ENCODE measurements at regions not wholly inside any gene's neighbourhood (a gene's known extent, or its start where the extent isn't known, plus 50 kb on each side); places are given as distances from the start of the nearest gene placed in this dataset.

DNA sequence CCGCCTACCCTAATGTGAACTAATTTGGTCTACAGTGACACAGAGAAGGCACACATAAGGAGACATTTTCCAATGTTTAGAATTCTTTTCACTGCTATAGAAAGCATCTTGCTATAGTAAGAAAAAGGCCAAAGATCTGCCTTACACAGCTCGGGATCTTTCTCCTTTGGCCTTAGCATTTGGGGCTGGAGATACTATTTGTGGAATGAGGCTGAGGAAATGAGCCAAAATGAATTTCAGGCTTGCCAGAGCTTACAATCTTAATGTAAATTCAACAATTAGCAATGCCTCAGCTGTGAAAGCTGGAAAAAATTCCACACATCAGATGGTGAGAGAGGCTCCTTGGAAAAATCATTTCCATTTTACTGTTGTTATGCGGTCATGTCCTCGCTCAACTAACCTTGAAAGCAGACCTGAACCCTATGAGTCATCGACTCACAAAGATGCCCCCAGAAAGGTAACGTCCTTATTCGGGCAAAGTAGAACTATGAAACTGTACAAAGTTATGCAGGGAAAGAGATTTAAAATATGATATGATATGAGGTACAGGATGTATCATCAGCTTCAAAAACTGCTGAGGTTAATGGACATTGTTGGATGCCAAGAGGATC lies 324.5 kb upstream of the NBEA start:
- H3K27ac Mint-ChIP-seq = no peak overlapping the region
- H3K4me1 Mint-ChIP-seq = no peaks in the 10 kb centered on the region

DNA sequence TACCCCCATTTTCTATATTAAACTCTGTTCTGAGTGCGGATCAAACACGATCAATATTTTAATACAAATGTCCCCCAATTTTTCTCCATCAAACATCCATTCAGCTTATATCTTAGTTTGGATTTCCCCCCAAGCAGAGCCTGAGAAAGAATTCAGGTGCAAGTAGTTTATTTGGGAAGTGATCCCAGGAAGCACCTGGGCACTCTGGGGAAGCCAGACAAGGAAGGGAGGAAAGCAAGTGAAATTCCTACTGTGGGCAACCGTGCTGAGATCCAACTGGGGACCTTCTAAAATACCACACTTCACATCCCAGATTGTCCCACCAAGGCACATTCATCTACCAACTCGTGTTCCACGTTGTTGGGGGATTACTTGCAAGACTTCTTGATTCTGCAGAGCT lies 323.4 kb upstream of the NBEA start:
- H3K27ac Mint-ChIP-seq = no peak overlapping the region
- no peaks in the 10 kb centered on the region for H3K36me3 Mint-ChIP-seq
- H3K9me3 Mint-ChIP-seq = peaks cover 1% of the 10 kb centered on the region
- no peaks in the 10 kb centered on the region for H3K27me3 Mint-ChIP-seq
- DNase-seq = no peak
- H3K4me3 Mint-ChIP-seq = no peak overlapping the region
- no peaks in the 10 kb centered on the region for H3K4me1 Mint-ChIP-seq

More for the DNA sequence above, 324.5 kb upstream of the NBEA start:
- Mint-ChIP-seq H3K9me3 (peaks cover 1% of the 10 kb centered on the region), H3K36me3 (no peaks in the 10 kb centered on the region), H3K4me3 (no peak overlapping the region), H3K27me3 (no peaks in the 10 kb centered on the region)
- no peak for DNase-seq

DNA sequence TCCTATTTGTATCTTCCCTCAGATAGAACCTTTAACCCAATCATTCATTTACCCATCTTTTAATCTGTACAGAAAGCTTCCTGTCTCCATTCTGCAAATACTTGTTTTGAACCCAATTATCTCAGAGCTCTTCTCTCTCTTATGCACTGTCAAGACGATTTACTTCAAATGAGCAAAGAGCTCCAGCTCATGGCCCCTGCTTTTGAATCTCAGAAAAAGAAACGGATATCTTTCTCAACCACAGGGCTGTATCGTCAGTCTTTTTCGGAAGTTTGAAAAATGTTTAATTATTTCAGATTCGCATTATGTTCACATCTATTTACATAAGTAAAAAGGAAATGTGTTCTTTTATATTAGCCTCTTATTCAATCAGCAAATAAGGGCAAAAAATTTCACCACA lies 322.7 kb upstream of the NBEA start:
- Mint-ChIP-seq H3K27me3 (no peaks in the 10 kb centered on the region), H3K36me3 (no peaks in the 10 kb centered on the region), H3K4me3 (no peak overlapping the region), H3K4me1 (no peaks in the 10 kb centered on the region), H3K9me3 (no peaks in the 10 kb centered on the region), H3K27ac (no peak overlapping the region)
- DNase-seq = no peak

DNA sequence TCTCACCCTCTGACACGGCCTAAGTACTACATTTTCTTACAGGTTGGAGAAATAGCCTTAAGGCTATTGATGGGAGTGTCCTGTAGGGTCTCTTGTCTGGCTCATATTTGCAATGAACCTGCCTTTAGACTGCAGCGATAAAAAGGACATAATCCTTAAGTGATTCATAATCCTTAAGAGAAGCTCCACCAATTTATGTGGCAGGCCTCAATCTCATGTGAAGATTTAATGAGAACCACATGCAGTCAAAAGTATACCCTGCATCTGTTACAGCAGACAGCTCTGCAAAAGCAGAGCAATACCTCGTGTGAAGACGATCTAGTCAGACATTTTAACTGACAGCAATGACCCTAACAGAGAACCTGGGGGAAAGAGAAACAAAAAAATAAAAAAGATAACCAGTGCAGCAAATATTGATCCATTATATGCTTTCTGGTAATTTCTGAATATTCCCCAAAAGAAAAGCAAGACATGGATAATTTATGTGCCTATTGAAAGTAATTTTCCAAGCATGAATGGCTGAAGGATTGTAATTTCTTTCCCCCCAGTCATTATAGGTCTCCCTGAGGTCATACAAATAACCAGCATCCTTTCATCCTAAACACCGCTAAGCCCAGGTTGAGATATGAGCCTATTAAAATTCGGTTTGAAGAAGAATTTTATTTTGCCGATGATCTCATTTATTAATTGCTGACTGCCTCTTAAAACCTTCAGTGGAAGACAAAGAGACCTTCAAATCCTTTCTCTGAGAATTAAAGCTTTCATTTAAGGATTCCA lies 321.8 kb upstream of the NBEA start:
- no peaks in the 10 kb centered on the region for H3K4me1 Mint-ChIP-seq
- no peak overlapping the region for H3K4me3 Mint-ChIP-seq
- DNase-seq = no peak
- no peaks in the 10 kb centered on the region for H3K27me3 Mint-ChIP-seq
- H3K9me3 Mint-ChIP-seq = no peaks in the 10 kb centered on the region
- H3K36me3 Mint-ChIP-seq = no peaks in the 10 kb centered on the region
- no peak overlapping the region for H3K27ac Mint-ChIP-seq

DNA sequence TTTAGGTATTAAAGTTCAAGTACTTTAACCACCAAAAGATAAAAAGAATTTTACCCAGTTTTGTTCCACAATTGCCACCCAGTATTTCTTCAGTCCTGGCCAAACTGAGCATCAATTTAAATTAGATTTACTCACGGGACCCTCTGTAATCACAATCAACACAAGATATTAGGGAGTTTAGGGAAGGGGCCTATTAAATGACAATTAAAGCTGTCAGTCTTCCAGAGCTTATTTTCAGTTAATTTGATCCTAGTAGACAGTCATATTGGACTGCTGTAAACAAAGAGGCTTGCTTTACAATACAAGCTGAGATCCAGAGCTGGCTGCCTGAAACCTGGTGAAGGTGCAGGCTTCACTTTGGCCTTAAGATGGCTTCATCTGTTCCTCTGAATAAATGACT lies 321.2 kb upstream of the NBEA start:
- Mint-ChIP-seq H3K9me3 (no peaks in the 10 kb centered on the region), H3K4me1 (no peaks in the 10 kb centered on the region), H3K27me3 (no peaks in the 10 kb centered on the region), H3K4me3 (no peak overlapping the region), H3K27ac (no peak overlapping the region), H3K36me3 (no peaks in the 10 kb centered on the region)
- DNase-seq = no peak

DNA sequence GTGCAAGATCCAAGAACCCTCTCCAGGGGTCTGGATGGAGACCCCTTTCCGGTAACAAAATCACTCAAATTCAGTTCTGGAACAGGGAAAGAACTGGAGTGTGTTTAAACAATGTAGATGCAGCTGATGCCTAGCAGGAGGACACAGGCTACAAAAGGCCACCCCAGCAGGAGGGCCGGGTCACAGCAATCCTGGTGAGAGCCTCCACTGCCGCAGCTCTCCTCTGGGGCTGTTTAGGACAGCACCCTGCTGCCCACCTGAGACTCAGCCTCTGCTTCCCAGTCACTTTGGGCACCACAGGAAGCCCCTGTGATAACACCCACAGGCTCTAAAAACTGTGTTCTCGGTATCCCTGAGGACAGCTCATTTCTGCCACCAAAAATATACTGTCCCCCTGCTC lies 318.7 kb upstream of the NBEA start:
- Mint-ChIP-seq H3K36me3 (no peaks in the 10 kb centered on the region), H3K27me3 (peaks cover 7% of the 10 kb centered on the region), H3K9me3 (no peaks in the 10 kb centered on the region), H3K4me3 (no peak overlapping the region), H3K27ac (no peak overlapping the region), H3K4me1 (no peaks in the 10 kb centered on the region)
- DNase-seq = no peak

DNA sequence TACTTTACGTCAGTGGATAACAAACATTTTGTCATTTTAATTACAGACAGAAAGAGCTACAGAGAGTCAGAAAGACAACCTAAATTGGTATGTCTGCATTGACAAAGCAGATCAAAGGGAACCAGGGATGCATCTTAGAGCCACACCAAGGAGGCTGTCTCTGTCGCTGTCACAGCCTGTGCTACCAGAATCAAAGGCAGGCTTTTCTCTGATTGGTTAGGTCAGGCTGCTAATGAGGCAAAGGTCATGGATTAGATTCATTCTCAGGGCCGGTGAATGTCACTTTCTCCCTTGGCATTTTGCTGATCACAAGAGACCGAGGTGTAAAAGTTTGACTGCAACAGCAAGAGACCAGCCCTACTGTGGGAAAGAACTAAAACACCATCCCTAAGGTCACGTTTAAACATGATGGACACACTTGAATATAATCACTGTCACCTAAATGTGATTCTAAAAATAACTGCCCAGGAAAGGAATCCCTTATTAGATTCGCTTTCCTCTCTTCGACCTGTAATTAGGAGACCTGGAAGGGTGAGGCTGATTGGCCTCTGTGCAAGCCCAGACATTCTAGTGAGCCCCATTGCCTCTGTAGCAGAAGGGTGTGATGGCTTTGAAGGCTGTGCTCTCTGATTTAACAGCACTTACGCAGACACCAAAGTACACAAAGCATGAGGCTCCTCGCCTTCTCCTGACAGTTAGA lies 314.4 kb upstream of the NBEA start:
- no peak overlapping the region for H3K27ac Mint-ChIP-seq
- no peak for DNase-seq
- no peaks in the 10 kb centered on the region for H3K9me3 Mint-ChIP-seq
- no peak overlapping the region for H3K4me3 Mint-ChIP-seq
- no peaks in the 10 kb centered on the region for H3K4me1 Mint-ChIP-seq
- H3K27me3 Mint-ChIP-seq = peaks cover 11% of the 10 kb centered on the region
- H3K36me3 Mint-ChIP-seq = no peaks in the 10 kb centered on the region

DNA sequence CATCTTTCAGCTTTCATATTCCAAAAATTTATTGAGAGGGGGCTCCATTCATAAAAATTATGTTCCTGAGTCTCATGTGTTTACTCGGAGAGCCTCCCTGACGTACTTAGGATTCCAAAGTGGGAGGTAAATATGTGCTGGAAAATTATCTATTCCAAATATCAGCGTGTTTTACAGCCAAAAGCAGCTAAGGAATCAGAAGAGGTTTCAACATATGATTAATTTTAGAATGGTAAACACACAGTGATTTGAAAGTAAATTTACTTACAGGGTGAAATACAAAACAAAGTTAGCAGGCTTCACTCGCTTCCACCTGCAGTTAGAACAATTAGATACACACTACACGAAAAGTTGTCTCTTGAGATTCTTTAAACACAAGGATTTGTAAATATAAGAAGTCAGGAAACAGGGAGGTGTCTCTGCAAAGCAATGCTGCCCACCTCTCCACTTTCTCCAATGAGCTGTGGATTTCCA lies 313.8 kb upstream of the NBEA start:
- Mint-ChIP-seq H3K9me3 (no peaks in the 10 kb centered on the region), H3K27ac (no peak overlapping the region), H3K4me1 (no peaks in the 10 kb centered on the region), H3K36me3 (no peaks in the 10 kb centered on the region), H3K27me3 (peaks cover 11% of the 10 kb centered on the region), H3K4me3 (no peak overlapping the region)
- no peak for DNase-seq

DNA sequence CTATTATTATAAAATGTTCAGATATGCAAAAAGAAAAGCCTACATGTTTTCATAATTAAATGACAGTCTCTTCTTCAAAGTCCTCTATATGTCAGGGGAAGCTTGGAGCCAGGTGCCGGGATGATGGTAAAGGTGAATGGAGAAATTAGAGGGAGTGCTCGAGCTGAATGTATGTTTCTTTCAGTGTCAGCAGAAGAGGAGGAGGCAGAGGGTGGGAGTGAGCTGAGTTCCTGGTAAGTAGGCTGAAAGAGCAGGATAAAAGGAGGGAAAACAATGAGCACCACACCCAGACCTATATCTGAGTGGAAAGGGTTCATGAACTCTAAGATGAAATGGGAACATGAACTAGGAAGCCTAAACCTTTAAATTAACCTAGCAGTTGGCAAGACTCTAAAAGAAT lies 307.6 kb upstream of the NBEA start:
- no peak overlapping the region for H3K27ac Mint-ChIP-seq
- no peak for DNase-seq
- no peaks in the 10 kb centered on the region for H3K9me3 Mint-ChIP-seq
- no peak overlapping the region for H3K4me3 Mint-ChIP-seq
- peaks cover 2% of the 10 kb centered on the region for H3K27me3 Mint-ChIP-seq
- H3K4me1 Mint-ChIP-seq = no peaks in the 10 kb centered on the region
- H3K36me3 Mint-ChIP-seq = no peaks in the 10 kb centered on the region

DNA sequence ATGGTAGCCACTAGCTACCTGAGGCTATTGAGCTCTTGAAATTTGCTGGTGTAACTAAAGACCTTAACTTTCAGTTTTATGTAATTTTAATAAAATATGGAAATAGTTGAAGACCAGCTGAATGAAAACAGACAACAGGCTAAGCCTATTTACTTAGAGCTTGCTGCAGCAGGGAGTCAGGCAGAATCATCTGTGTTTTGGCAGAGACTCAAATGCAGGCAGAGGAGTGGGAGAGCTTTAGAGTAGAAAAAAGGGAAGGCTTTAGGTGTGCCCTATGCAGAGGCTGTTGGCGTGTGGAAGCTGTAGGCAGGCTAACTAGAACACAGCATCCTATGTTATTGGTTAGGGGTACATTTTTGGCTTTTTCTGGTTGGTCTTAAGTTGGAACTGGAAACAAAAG lies 304.9 kb upstream of the NBEA start:
- no peak for DNase-seq
- H3K27ac Mint-ChIP-seq = no peak overlapping the region
- no peaks in the 10 kb centered on the region for H3K9me3 Mint-ChIP-seq
- no peaks in the 10 kb centered on the region for H3K4me1 Mint-ChIP-seq
- H3K27me3 Mint-ChIP-seq = peaks cover 6% of the 10 kb centered on the region
- H3K4me3 Mint-ChIP-seq = no peak overlapping the region
- H3K36me3 Mint-ChIP-seq = no peaks in the 10 kb centered on the region

DNA sequence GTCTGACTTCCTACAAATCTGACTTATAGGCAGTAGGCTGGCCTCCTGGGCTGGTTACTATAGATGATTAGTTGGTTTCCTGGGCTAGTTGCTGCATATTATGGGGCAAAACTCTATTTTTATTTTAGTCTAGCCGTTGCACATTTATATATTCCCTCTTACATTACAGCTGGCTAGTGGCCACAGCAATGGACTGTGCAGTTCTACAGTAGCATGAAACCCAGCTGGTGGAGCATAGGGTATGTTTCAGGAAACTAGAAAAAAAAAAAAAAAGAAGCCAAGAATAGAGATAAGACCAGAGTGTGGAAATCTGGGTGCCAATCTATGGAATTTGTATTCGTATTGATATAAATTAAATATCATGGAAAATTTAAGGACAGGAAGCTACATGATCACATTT lies 304.4 kb upstream of the NBEA start:
- Mint-ChIP-seq H3K27me3 (peaks cover 6% of the 10 kb centered on the region), H3K4me1 (no peaks in the 10 kb centered on the region), H3K27ac (no peak overlapping the region), H3K9me3 (no peaks in the 10 kb centered on the region), H3K4me3 (no peak overlapping the region), H3K36me3 (no peaks in the 10 kb centered on the region)
- no peak for DNase-seq

DNA sequence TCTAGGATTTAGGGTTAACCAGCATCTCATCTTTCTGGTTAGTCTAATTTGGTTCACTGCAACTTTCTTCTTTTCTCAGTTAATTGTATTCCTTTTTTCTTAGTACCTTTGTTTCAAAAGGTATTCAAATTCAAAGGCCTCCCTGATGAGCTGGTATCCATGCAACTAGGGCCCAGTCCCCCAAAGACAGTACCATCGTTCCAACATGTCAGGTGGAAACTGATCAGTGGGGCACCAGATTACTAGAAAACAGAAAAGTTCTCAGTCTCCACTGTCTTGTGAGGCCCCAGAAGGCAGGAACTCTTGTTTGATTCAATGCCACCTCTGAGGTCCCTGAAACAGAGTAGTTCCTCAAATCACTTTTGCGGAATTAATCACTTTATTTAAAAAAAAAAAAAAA lies 303.2 kb upstream of the NBEA start:
- no peak for DNase-seq
- Mint-ChIP-seq H3K27me3 (peaks cover 6% of the 10 kb centered on the region), H3K27ac (no peak overlapping the region), H3K4me1 (no peaks in the 10 kb centered on the region), H3K36me3 (no peaks in the 10 kb centered on the region), H3K9me3 (no peaks in the 10 kb centered on the region), H3K4me3 (no peak overlapping the region)

DNA sequence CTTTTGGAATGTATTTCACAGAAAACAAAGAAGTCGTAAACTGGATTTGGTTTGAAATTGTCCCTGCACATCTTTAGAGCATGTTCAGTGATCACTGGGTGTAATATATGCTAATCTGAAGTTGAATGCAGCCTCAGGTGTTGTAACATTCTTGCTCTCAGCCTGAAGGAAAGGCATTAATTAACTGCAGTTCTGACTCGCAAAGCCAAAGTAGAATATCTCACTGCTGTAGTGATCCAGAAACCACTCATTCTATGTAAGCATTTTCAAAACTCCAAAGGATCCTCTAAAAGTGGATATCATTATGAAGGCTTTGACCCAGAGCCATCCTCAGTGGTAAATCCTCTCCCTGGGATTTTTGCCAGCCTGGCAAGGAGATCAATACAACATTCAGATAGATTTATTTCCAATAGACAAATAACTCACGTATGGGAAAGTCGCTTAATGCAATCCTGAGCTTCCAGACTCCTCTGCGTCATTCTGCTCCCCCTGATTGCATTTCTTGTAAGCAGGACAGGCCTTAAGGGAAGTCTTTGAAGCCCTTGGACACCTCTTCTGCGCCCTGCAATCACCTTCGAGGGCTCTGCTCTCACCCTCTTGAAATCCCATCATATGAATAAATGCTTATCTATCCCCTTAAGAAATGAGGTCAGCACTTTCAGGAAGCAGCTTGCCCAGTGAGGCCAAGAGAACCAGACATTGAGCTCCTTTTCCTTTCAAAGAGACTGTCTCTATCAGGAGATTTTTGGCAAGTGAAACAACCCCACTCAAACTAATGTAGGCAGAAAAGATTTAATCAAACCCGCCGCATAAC lies 301.7 kb upstream of the NBEA start:
- no peak for DNase-seq
- Mint-ChIP-seq H3K27me3 (peaks cover 6% of the 10 kb centered on the region), H3K9me3 (no peaks in the 10 kb centered on the region), H3K4me3 (no peak overlapping the region), H3K36me3 (no peaks in the 10 kb centered on the region), H3K27ac (no peak overlapping the region), H3K4me1 (no peaks in the 10 kb centered on the region)

DNA sequence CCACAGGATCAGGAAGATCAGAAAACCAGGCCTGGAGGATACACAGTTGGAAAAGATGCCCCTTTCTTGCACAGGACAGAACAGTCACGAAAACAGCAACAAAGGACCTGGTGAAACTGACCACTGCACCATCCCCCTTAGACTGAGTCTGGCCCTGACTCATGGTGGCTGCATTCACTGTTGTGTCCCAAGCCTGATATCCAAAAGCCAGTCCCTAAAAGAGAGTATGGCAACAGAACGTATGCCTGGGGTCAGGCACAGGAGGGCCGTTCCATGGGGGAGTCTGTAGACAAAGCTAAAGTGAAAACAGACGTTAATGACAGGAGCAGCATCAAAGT lies 301.1 kb upstream of the NBEA start:
- H3K9me3 Mint-ChIP-seq = no peaks in the 10 kb centered on the region
- H3K4me1 Mint-ChIP-seq = no peaks in the 10 kb centered on the region
- DNase-seq = no peak
- peaks cover 6% of the 10 kb centered on the region for H3K27me3 Mint-ChIP-seq
- H3K4me3 Mint-ChIP-seq = no peak overlapping the region
- H3K36me3 Mint-ChIP-seq = no peaks in the 10 kb centered on the region
- no peak overlapping the region for H3K27ac Mint-ChIP-seq
